Activated CD4-positive, alpha-beta memory T cell treated with anti-CD3 and anti-CD28 coated beads for 36 hours (primary cell): ENCODE measurements at regions not wholly inside any gene's neighbourhood (a gene's known extent, or its start where the extent isn't known, plus 50 kb on each side); places are given as distances from the start of the nearest gene placed in this dataset.

Experiments used
- CTCF ChIA-PET: fragments of 350-600 bp; sonication (Branson Sonifier 250); formaldehyde crosslinking; loops from one replicate; lab custom pipeline; 2021; ENCODE audit warnings: antibody characterized with exemption, inconsistent platforms; lab: Charles Lee
- POLR2A ChIA-PET: fragments of 350-600 bp; sonication (Branson Sonifier 250); formaldehyde crosslinking; loops from one replicate; lab custom pipeline; 2021; ENCODE audit warnings: antibody characterized with exemption; lab: Charles Lee
- DNase-seq: peaks from one replicate; pipeline ENCODE4 v3.0.0-alpha.2; 2020
- H3K27ac Mint-ChIP-seq: one replicate; pipeline ENCODE4 v1.8.0; 2021; ENCODE audit warnings: mixed read lengths
- H3K27me3 Mint-ChIP-seq: one replicate; pipeline ENCODE4 v1.8.0; 2021; ENCODE audit warnings: mixed read lengths
- H3K36me3 Mint-ChIP-seq: one replicate; pipeline ENCODE4 v1.8.0; 2021; ENCODE audit warnings: mixed read lengths
- H3K4me1 Mint-ChIP-seq: one replicate; pipeline ENCODE4 v1.8.0; 2021; ENCODE audit warnings: low read depth, mixed read lengths
- H3K4me3 Mint-ChIP-seq: one replicate; pipeline ENCODE4 v1.8.0; 2021; ENCODE audit warnings: mild to moderate bottlenecking, mixed read lengths
- H3K9me3 Mint-ChIP-seq: one replicate; pipeline ENCODE4 v1.8.0; 2021; ENCODE audit warnings: mixed read lengths
- intact Hi-C: fragments of 100-400 bp; cut with micrococcal nuclease; formaldehyde crosslinking; loops from one replicate; pipeline ENCODE4 v1.15.1; 2023

DNA sequence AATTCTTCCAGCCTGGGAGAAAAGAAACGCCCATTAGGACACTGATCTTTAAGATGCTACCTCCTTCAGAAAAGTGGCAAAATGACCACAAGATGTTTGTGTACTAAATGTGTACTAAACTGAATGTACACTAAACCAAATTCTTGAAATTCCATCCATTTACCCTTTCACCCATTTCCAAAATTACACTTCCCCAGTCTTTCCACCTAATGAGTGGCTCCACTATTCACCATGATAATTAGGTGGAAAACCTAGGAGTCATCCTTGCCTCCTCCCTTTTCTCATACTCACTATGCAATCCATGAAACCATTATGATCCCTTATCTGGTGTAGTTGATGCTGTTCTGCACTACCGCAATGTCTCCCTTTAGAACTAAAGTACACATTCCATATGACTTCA, 452.1 kb upstream of the THBS1 start:
- Mint-ChIP-seq H3K27me3 (peaks cover 7% of the 10 kb centered on the region), H3K27ac (no peak overlapping the region), H3K9me3 (no peaks in the 10 kb centered on the region), H3K36me3 (no peaks in the 10 kb centered on the region), H3K4me3 (no peak overlapping the region), H3K4me1 (no peaks in the 10 kb centered on the region)
- ChIA-PET CTCF (no interaction called here), POLR2A (no interaction called here)
- DNase-seq = no peak
- intact Hi-C loops = loop anchor here (5.0 kb wide), 1 partner anchor 454 kb away; the partner anchor contains the start of gene THBS1

DNA sequence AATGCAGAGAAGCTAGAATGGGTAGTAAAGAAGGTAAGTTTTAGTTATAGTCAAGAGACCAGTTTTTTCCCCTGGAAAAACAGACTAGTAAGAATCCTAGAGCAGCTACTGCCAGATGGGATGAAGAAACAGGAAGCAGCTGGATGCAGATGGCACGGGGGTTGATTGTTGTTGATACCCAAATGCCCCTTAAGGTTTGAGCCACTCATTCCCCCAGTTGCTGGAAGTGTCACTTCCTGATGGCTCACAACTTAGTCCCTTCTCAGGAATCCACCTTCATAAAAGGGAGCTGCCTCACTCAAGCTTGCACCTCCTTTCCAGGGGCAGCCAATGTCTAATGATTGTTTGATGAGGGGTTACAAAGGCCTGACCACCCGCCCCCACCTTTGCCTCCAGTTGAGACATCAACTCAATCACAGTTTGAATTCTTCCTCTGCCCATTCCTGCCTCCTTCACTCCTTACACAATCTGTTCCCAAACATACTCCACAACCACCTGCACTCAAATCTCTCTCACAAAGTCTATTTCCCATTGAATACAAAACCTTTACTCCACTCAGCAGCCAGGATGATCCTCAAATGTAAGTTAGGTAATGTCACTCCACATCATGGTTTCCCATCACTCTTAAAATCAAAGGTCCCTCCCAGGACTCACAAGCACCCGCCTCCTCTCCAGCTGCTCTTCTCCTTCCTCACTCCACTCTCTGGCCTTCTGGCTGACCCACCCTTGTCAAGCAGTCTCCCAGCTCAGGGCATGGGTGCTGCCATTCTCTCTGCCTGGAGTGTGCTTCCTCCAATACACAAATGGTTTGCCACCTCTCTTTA, 450.1 kb upstream of the THBS1 start:
- ChIA-PET CTCF (interaction anchor here (1.0 kb wide), 2 partner anchors 314 to 449 kb away, joined by 3 to 4 read pairs; partner anchors contain the start of gene THBS1), POLR2A (no interaction called here)
- Mint-ChIP-seq H3K9me3 (no peaks in the 10 kb centered on the region), H3K4me3 (no peak overlapping the region), H3K4me1 (no peaks in the 10 kb centered on the region), H3K27ac (no peak overlapping the region), H3K27me3 (no peaks in the 10 kb centered on the region), H3K36me3 (no peaks in the 10 kb centered on the region)
- DNase-seq = no peak
- intact Hi-C loops = no loop called here

DNA sequence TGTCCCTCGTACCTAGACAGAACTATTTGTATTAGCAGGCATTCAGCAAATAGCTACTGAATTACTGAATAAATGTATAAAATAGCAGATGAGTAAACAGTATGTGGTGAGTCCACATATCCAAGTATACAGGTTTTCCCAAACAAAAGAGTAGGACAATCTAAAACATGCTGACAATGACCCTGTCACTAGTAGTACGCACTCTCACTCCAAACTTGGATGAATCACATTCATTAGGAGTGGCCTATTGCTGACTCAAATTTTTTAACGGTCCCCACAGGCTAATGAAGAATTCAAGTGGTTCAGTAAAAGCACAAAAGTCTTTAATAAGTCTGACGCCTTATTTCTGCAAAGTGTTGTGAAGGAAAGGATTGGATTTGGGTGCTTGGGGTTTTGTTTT, 449.3 kb upstream of the THBS1 start:
- Mint-ChIP-seq H3K27me3 (no peaks in the 10 kb centered on the region), H3K36me3 (no peaks in the 10 kb centered on the region), H3K9me3 (no peaks in the 10 kb centered on the region), H3K27ac (no peak overlapping the region), H3K4me1 (no peaks in the 10 kb centered on the region), H3K4me3 (no peak overlapping the region)
- DNase-seq = no peak
- POLR2A ChIA-PET = no interaction called here
- CTCF ChIA-PET = interaction anchor here (1.0 kb wide), 1 partner anchor 315 kb away, joined by 3 read pairs; no protein-coding TSS in a partner anchor
- intact Hi-C loops = no loop called here

DNA sequence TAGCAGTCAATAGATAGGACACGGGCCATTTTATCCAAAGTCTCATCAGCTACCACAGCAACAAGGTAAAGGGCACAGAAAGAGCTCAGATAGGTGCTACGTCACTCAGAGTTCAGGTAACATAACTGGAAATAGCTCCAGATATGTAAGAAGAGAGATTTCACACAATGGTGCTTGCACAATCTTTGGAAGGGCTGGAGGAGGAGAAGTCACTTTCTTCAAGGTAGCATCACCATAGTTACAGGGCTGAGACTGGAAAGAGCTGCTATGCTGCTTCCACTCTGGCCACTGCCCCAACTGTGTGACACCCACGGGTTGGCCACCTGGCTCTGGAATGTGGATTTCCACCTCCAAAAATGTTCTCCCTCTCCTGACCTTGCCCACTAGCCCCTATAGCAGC, 448.8 kb upstream of the THBS1 start:
- Mint-ChIP-seq H3K4me1 (no peaks in the 10 kb centered on the region), H3K36me3 (no peaks in the 10 kb centered on the region), H3K27ac (no peak overlapping the region), H3K9me3 (no peaks in the 10 kb centered on the region), H3K27me3 (no peaks in the 10 kb centered on the region), H3K4me3 (no peak overlapping the region)
- intact Hi-C loops = no loop called here
- ChIA-PET POLR2A (no interaction called here), CTCF (no interaction called here)
- no peak for DNase-seq

DNA sequence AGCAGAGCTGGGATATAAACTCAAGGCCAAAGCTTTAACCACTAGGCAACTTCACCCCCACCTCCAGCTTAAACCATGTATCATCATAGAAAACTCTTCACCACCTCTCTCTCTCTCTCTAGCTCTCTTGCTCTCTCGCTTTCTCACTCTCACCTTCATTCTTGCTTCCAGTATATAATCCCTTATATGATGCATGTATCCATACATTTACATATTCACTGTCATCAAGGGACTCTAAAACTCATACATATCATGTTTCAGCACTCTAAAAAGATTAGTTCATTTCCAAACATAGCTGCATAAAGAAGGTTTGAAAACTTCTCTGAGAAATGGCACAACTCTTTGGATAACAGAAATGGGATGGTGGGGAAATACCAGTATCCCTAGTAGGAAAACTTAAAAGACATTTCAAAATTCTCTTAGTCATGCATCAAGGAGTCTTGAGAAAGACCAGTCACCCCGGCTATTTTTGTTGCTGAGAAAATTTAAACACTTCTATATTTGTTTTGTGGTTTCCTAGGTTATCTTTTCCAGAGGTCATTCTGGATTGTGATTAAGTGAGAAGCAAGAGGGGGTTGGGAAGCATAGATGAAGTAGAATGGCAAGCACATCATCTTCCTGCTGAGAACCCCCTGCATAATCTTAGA, 447.8 kb upstream of the THBS1 start:
- Mint-ChIP-seq H3K4me1 (no peaks in the 10 kb centered on the region), H3K4me3 (no peak overlapping the region), H3K27me3 (peaks cover 1% of the 10 kb centered on the region), H3K27ac (no peak overlapping the region), H3K36me3 (no peaks in the 10 kb centered on the region), H3K9me3 (no peaks in the 10 kb centered on the region)
- intact Hi-C loops = no loop called here
- ChIA-PET CTCF (no interaction called here), POLR2A (no interaction called here)
- DNase-seq = no peak

DNA sequence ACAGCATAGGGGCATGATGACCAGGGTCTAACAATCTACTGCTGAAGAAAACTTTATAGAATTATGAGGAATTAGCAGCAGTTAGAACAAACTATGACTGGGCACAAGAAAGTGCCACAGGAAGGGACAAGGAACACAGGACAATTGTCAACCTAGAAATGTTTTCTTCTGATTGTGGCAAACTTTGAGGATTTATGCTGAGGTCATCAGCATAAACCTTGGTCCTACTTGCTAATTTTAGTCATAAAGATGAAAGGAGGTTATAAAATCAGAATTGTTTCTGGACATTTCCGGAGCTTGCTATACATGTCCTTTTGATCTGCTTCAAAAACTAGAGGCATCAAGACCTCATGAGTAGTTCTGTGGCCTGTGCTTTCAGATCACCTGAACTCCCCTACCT, 446.6 kb upstream of the THBS1 start:
- no peaks in the 10 kb centered on the region for H3K4me1 Mint-ChIP-seq
- H3K4me3 Mint-ChIP-seq = no peak overlapping the region
- no peak for DNase-seq
- ChIA-PET CTCF (interaction anchor here (0.6 to 2.0 kb wide), 3 partner anchors 9 to 724 kb away, joined by 3 to 4 read pairs (median 3); no protein-coding TSS in a partner anchor), POLR2A (no interaction called here)
- no peaks in the 10 kb centered on the region for H3K9me3 Mint-ChIP-seq
- H3K36me3 Mint-ChIP-seq = no peaks in the 10 kb centered on the region
- H3K27me3 Mint-ChIP-seq = peaks cover 5% of the 10 kb centered on the region
- intact Hi-C loops = no loop called here
- no peak overlapping the region for H3K27ac Mint-ChIP-seq

DNA sequence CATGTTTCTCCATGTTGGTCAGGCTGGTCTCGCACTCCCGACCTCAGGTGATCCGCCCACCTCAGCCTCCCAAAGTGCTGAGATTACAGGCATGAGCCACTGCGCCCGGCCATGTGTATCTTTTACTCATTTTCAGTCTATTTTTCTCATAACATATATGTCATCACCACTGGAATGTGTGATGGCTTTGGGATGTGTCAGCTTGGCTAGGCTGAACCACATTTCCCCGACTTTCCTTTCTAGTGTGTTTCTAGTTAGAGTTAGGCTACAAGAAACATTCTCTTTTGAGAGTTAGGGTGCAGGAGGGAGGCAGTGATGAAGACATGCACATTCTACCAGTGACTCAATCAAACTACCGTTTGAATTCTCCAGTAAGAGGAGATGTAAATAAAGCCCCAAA, 444.9 kb upstream of the THBS1 start:
- Mint-ChIP-seq H3K4me3 (no peak overlapping the region), H3K9me3 (no peaks in the 10 kb centered on the region), H3K27me3 (peaks cover 5% of the 10 kb centered on the region), H3K27ac (no peak overlapping the region), H3K4me1 (no peaks in the 10 kb centered on the region), H3K36me3 (no peaks in the 10 kb centered on the region)
- DNase-seq = no peak
- ChIA-PET CTCF (interaction anchor here (0.5 kb wide), 1 partner anchor 79 kb away, joined by 3 read pairs; no protein-coding TSS in a partner anchor), POLR2A (no interaction called here)
- intact Hi-C loops = no loop called here

DNA sequence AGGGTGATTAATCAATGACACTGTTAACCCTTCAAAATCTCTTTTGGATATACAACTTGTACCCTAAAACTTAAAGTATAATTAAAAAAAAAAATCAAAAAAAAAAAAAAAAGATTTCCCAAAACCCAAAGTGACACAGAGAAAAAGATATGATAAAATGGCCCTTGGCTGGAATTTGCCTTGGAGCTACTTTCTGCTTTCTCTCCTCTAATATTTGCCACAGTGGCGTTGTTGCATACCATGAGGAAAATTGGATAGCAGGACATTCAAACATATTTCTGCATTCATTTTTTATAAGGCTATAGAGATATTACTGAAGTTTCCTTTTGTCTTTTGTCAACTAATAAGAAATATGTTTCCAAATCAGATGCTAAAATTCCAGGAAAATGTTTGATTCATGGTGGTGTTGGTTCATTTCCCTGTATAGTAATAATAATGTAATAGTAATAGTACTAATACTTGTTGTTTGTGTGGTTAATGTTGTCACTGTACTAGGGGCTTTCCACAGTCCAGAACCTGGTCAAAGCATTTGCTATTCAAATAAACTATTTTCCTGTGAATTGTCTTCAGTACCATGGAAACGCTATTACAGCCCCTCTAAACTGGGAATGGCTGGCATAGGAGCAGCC, 441.3 kb upstream of the THBS1 start:
- ChIA-PET POLR2A (no interaction called here), CTCF (no interaction called here)
- intact Hi-C loops = no loop called here
- Mint-ChIP-seq H3K36me3 (no peaks in the 10 kb centered on the region), H3K9me3 (no peaks in the 10 kb centered on the region), H3K4me1 (peaks cover 9% of the 10 kb centered on the region), H3K27ac (no peak overlapping the region), H3K4me3 (no peak overlapping the region), H3K27me3 (peaks cover 5% of the 10 kb centered on the region)
- DNase-seq = no peak

DNA sequence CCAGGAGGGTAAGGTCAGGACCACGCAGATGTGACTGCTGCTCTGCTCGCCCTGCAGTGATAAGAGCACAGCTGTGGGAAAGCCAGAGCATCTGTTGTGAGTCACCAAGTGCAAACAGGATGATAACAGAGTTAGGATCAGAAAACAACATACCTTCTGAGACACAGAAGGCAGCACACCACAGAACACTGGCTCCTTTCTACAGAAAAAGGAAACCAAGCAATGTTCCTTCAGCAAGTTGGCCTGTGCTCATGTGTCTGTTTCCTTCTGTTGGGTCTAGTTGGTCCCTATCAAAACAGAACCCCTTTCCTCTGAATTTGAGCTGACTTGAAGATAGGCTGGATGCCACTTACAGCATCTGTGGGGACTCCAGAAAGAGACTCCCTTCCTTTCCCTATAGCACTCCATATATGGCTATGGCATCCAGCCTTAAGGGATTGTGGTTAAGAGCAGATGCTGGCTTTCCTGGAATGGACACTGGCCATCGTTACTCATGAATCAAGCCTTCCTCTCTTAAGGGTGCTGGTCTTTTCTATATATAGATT, 440.7 kb upstream of the THBS1 start:
- peaks cover 5% of the 10 kb centered on the region for H3K27me3 Mint-ChIP-seq
- ChIA-PET POLR2A (no interaction called here), CTCF (no interaction called here)
- H3K36me3 Mint-ChIP-seq = no peaks in the 10 kb centered on the region
- H3K4me3 Mint-ChIP-seq = no peak overlapping the region
- no peaks in the 10 kb centered on the region for H3K9me3 Mint-ChIP-seq
- H3K4me1 Mint-ChIP-seq = peaks cover 13% of the 10 kb centered on the region
- no peak overlapping the region for H3K27ac Mint-ChIP-seq
- intact Hi-C loops = no loop called here
- DNase-seq = no peak

DNA sequence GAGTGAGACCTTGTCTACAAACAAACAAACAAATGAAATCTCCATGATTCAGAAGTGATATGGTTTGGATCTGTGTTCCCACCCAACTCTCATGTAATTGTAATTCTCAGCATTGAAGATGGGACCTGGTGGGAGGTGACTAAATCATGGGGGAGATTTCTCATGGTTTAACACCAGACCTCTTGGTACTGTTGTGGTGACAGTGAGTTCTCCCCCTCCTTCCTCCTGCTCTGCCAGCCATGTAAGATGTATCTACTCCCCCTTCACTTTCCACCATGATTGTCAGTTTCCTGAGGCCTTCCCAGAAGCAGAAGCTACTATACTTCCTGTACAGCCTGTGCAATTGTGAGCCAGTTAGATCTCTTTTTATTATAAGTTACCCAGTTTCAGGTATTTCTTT, 438.4 kb upstream of the THBS1 start:
- POLR2A ChIA-PET = no interaction called here
- CTCF ChIA-PET = interaction anchor here (0.6 to 1.5 kb wide), 2 partner anchors 12 to 136 kb away, joined by 3 read pairs; no protein-coding TSS in a partner anchor
- Mint-ChIP-seq H3K36me3 (no peaks in the 10 kb centered on the region), H3K4me3 (no peak overlapping the region), H3K4me1 (peaks cover 13% of the 10 kb centered on the region), H3K9me3 (no peaks in the 10 kb centered on the region), H3K27me3 (peaks cover 4% of the 10 kb centered on the region), H3K27ac (no peak overlapping the region)
- DNase-seq = peak; percentile 13
- intact Hi-C loops = no loop called here

DNA sequence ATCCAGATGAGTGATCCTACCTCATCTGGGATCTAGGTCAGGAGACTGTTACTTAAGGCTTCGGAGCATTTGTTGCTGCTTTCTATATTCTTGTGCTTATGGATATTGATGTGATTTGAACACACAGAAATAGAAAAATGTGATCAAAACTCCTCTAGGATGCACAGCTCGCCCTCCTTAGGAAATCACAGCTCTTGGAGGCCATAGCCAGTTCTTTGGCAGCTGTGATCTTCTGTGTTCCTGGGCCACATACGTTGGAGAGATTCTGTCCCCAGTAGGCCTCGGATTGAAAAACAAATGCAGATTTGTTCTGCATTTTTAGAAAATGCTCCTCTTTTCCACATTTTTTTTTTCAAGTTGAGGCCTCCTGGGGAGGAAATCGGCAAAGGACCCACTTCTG, 437.4 kb upstream of the THBS1 start:
- Mint-ChIP-seq H3K36me3 (no peaks in the 10 kb centered on the region), H3K4me1 (peaks cover 13% of the 10 kb centered on the region), H3K27ac (no peak overlapping the region), H3K4me3 (no peak overlapping the region), H3K27me3 (peaks cover 3% of the 10 kb centered on the region), H3K9me3 (no peaks in the 10 kb centered on the region)
- CTCF ChIA-PET = interaction anchor here (1.5 kb wide), 1 partner anchor 11 kb away, joined by 3 read pairs; no protein-coding TSS in a partner anchor
- intact Hi-C loops = no loop called here
- DNase-seq = no peak
- POLR2A ChIA-PET = no interaction called here

DNA sequence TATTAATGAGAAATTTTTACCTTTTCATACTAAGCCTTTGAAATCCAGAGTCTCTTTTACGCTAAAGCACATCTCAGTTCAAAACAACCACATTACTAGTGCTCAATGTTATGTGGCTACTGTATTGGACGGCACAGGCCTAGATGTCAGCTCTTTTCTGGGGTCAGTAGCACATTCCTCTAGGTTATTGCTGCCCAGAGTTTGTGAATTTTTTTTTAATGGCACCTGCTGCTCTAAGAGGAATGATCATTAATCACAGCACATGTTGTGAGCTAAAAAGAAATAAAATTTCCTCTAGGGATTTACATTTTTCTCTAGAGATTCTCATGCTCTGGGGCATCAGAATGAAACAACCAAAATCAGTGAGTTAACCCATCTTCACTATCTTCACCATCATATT, 436.8 kb upstream of the THBS1 start:
- ChIA-PET POLR2A (no interaction called here), CTCF (interaction anchor here (0.9 to 1.5 kb wide), 2 partner anchors 10 to 28 kb away, joined by 3 read pairs; no protein-coding TSS in a partner anchor)
- Mint-ChIP-seq H3K27me3 (no peaks in the 10 kb centered on the region), H3K9me3 (no peaks in the 10 kb centered on the region), H3K4me1 (peaks cover 13% of the 10 kb centered on the region), H3K36me3 (no peaks in the 10 kb centered on the region), H3K4me3 (no peak overlapping the region), H3K27ac (no peak overlapping the region)
- intact Hi-C loops = no loop called here
- no peak for DNase-seq
